HG03097 (cell line): ENCODE measurements at regions not wholly inside any gene's neighbourhood (a gene's known extent, or its start where the extent isn't known, plus 50 kb on each side); places are given as distances from the start of the nearest gene placed in this dataset.

Experiments used
- ATAC-seq: cut with Tn5 transposase; IDR thresholded peaks from one replicate; pipeline ENCODE4 v1.9.1; 2021; ENCODE audit not compliant: unreplicated experiment, low FRiP score

DNA sequence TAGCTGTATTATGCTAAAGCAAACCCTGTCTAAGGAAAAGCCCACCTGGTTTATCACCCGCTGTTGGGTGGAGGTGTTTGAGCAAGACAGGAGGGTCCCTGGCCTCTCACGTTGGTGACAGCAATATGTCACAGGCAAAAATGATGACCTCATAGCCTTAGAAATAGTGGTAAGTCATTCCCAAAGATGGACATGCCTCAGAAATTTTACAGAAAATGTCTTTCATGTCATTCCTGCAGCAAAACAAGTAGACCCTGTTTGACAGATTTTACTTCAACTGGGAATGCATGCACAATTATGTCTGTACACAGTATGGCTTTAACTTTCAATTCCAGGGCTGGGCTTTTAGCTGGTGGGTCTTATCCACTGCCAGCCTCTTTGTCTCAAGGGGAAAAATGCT is 362.3 kb upstream of the C2CD4B start:
- ATAC-seq: no peak

- ATAC-seq: no peak
Measured at GRCh38 chr15:62528505-62528904, 363.4 kb upstream of the C2CD4B start.

DNA sequence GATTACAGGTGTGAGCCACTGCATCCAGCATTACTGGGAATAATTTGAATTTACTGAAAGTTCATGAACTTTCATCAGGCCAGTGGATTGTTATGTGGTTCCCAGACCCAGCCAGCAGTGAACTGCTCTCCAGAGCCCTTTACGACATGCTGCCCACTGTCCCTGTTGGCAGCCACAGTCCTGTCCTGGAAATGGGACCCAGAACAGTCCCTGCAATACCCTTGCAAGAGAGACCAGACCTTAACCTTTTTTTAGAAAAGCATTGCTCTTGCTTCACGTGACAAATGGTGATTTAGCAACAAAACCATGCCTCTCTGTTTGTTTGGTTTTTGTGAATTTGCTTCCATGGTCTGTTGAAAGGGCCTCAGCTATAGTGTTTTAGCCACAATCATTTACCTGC is 367.3 kb upstream of the C2CD4B start:
- ATAC-seq: no peak

DNA sequence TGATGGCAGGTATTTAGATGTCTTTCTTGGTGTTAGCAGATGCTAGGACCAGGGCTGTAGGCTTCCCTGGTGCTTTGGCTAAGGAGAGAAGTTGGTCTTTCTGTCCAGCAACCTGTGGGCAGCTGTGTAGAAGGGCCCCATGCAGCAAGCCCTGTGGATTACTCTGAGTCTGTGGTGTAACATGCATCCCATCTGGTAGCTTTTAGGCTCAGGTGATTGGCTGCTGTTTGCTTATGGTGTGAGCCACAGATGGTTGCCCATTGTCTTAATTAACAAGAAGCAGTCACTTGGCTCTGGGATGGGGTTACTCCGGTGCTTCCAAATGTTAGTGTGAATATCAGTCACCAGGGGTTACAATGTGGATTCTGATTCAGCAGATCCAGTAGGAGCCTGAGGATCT is 368.6 kb upstream of the C2CD4B start:
- ATAC-seq: no peak

- no peak for ATAC-seq
Measured at GRCh38 chr15:62534996-62535395, 369.9 kb upstream of the C2CD4B start.

DNA sequence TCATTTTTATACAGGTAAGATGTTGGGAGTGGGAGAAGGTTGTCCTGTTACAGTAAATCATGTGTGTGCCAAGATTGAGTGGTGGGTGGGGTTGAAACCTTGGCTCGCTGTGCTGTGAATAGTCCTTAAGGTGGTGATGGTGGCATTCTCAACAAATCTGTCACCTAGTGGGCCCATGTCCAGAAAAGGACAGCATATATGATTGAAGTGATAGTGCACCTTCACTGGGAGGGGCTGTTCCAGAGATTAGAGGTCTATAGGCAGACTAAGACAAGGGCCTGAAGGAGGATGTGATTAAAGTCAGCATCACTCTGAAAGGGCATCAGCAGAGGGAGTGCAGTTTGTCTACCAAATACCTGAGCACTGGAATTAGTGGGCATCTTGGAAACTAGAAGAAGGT is 374.2 kb upstream of the C2CD4B start:
- no peak for ATAC-seq

GRCh38 chr15:62541250-62541649 is 376.2 kb upstream of the C2CD4B start:
- no peak for ATAC-seq

- ATAC-seq: no peak
Measured at GRCh38 chr15:62541846-62542245, 376.8 kb upstream of the C2CD4B start.

- no peak for ATAC-seq
Measured at GRCh38 chr15:62544446-62544845, 379.4 kb upstream of the C2CD4B start.

DNA sequence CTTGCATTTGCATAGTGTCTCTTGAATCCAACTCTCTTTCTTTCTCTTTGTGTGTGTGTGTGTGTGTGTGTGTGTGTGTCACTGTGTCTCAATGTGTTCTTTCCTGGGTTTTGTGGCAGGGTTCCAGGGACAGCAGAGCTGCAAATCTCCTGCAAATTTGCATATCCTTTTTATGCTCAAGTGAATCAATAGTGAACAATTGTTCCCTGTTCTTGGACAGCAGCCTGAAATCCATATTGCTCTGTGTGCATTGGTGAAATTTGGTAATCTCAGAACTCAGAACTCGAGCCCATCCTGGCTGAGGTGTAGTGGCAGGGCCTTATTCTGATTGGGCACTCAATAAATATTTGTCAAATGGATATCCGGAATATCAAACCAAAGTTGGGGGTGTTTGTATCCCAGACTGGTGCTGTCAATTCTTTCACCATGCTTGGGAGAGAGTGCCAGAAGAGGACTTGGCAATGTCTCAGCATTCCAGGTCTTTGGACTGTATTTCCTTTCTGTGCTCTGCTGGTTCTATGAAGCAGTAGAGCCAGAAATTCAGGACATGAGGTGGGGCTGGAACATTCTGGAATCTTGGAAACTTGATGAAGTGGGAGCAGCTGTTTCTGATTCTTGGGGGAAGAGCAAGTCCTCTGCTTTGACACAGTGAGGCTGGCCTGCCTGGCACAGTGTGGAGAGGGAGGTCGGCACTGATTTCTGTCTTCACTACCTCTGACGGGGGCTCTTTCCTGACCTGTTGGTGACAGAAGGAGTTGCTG is 380.6 kb upstream of the C2CD4B start:
- no peak for ATAC-seq

GRCh38 chr15:62546628-62547027 is 381.5 kb upstream of the C2CD4B start:
- ATAC-seq: no peak

DNA sequence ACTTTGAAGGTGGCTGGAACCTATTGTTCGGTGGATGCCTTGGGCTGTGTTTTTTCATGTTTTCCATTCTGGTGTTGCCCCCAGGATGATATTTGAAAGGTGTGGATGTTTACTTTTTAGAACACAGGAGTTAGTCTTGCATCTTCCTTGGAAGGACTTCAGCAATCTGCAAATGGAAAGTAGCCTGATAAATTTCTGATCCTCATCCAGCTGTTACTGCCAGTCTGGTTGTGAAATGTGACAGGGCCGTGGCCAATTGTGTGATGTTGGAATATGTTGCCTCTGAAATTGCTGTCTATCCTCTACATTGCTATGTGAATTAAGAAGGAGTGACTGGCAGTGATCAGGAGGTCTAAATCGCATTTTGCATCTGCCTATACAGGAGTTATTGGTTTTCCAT is 382.5 kb upstream of the C2CD4B start:
- ATAC-seq: no peak

DNA sequence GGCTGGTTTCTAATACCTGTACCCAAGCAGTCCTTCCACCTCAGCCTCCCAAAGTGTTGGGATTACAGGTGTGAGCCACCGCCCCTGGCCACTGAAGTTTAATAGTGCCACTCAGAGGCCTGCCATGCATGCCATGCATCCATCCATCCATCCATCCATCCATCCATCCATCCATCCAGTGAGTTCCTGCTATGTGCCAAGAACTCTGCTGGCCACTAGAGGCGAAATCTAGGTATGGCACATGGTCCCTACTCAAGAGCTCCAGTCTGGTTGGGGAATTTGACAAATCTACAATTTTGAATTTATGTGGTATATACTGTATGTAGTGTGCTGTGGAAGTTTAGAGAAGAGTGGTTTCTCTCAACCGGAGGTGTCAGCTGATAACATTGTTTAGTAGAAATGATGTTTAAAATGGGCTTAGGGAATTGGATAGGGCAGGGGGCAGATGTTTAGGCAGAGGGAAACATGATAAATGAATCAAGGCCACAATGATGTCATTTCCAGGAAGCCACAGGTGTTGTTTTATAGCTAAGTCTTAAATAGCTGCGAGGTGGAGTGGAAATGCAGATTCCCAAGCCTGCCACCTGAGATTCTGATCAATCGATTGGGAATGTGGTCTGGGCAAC is 384.4 kb upstream of the C2CD4B start:
- no peak for ATAC-seq

DNA sequence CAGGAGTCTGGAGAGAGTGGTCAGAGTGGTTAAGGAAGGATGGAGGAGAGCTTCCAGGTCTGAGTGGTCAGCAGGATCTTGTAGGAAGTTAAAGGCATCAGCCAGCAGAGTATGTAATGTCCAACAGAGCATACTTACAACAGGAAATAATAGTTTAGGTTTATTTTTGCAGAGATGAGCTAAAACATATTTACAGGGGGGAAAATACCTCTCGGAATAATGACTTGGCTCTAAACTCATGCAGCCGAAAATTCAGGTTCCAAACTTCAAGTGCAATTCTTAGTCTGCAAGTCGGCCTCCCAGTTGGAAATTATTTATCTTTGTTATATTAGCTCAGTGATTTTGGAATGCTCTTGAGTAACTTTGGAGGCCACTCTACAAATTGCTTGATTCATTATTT is 385.0 kb upstream of the C2CD4B start:
- ATAC-seq: no peak

DNA sequence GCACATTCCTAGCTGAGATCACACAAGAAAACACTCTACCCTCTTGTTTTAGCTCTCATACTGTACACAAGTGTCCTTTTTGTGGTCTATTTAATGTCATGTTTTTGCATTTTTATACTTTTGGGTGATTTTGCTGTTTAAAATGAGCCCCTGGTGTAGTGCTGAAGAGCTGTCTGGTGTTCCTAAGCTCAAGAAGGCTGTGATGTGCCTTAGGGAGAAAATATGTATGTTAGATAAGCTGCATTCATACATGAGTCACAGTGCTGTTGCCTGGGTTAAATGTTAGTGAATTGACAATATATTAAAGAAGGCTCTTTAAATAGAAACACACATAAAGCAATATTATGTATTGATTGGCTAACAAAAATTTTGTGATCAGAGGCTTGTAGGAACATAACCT is 387.4 kb upstream of the C2CD4B start:
- no peak for ATAC-seq

DNA sequence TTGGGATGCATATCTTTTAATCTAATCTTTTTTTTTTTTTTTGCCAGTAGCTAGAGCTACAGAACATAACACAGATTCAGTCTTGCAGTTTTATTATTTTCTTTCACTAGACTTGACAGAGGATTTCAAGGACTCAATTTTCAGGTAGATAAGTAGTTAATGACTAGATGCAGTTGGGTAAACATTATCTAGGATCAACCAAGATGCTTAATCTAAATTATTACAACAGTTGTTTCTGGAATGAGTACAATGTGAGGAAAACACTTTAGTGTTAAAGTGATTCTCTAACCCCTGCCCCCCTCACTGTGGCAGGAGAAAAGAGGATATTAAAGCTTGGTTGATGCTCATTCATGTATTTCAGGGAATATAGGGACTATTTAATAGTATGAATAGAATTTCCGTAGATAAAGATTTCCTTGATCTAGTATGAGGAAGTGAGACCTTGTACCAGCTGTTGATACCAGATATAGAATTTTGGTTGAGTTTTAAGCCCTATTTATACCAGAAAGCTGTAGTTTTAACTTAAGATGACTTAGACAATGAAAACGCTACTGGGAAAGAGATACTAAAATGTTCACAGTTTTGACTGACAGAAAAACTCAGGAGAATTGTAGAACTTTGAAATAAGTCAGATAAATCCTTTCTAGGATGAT is 389.0 kb upstream of the C2CD4B start:
- ATAC-seq: no peak

GRCh38 chr15:62558640-62559380 is 393.7 kb upstream of the C2CD4B start:
- ATAC-seq: no peak

DNA sequence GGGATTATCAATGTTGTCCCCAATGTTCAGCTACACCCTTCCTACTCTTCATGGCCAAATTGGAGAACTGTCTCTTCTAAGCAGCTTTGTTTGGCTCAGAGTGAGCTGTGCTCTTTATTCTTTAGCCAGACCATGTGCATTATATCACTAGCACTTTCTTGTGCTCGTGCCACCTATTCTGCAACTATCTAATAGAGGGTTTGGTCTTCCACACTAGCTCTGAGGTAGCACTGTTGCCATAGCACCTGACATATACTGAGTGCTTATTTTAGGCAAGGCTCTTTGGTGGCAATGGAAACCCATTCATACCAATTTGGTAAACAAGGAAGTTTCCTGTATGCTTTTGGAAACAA is 394.3 kb upstream of the C2CD4B start:
- ATAC-seq: no peak

- ATAC-seq: no peak
Measured at GRCh38 chr15:62561059-62561519, 396.0 kb upstream of the C2CD4B start.

DNA sequence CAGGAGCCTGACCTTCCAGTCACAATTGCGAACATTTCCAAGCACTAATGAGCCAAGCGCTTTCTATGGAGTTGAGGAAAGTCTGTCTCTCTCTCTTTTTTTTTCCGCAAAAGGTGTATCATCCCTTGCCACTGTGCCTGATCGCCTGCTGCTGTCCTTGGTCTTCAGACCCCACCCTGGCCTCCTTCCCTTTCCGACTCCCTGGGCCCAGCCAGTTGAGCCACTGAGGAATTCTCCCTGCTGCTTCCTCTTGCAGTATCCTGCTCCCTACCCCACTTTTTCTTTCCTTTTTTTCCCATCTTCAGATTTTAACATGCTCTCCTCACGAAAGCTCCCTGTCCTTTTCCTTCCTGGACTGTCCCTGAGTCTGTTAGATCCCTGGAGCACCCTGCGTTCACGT is 396.5 kb upstream of the C2CD4B start:
- ATAC-seq: no peak

DNA sequence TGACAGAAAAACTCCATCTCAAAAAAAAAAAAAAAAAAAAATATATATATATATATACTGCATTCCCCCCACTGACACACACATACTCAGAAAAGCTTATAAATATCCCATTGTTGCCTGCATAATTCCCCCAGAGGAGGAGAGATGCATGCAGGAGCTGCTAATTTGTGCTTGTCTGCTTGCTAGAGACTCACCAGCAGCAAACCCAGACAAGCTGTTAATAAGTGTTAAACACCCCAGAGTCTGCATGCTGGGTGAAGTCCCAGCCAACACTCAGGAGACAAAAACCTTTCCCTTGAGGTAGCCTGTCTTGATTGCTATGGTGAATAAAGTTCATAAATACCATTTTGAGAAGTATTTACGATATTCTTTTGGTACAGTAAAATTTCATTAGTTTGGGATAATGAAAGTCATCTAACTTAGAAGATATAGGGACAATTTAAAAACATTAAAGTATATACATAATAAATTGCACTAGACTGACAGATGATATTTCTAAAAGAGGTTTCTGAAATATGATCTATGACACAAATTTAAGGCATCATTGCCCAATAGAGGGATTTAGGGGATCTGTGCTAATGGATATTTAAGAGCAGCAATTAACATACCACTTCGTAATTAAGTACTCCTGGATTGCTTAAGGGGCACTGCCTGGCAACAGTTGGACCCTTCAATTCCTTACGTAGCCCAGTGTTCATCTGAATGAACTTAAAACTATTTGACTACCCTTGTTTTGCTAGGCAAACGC is 400.0 kb upstream of the C2CD4B start:
- no peak for ATAC-seq
